NCI-H526 (cell line): ENCODE measurements at regions not wholly inside any gene's neighbourhood (a gene's known extent, or its start where the extent isn't known, plus 50 kb on each side); places are given as distances from the start of the nearest gene placed in this dataset.
A peak's percentile ranks its signal among the peaks of the same experiment; 100 is the strongest.

Experiments
- DNase-seq, 2 experiments: peaks; one replicate each; lab custom pipeline; 2025; lab: John Stamatoyannopoulos, UW

- no peak for DNase-seq
These were observed 54.9 kb downstream of the NKX2-1 start for GRCh38 chr14:36465178-36465577.

GRCh38 chr14:36462890-36463289 is 57.1 kb downstream of the NKX2-1 start:
- DNase-seq, result no peak

GRCh38 chr14:36455241-36455627 is 64.8 kb downstream of the NKX2-1 start:
- DNase-seq, result no peak

GRCh38 chr14:36454599-36455240 is 65.3 kb downstream of the NKX2-1 start:
- DNase-seq, result no peak

- no peak for DNase-seq
These were observed 67.2 kb downstream of the NKX2-1 start for GRCh38 chr14:36452860-36453259.

- DNase-seq, result no peak
These were observed 68.5 kb downstream of the NKX2-1 start for GRCh38 chr14:36451310-36452065.

GRCh38 chr14:36450550-36450949 is 69.5 kb downstream of the NKX2-1 start:
- no peak for DNase-seq

- DNase-seq, result no peak
These were observed 70.1 kb downstream of the NKX2-1 start for GRCh38 chr14:36449903-36450302.

- no peak for DNase-seq
These were observed 76.7 kb downstream of the NKX2-1 start for GRCh38 chr14:36443374-36443773.

- no peak for DNase-seq
These were observed 77.2 kb downstream of the NKX2-1 start for GRCh38 chr14:36442824-36443241.

GRCh38 chr14:36441283-36441682 is 78.7 kb downstream of the NKX2-1 start:
- DNase-seq, result no peak

GRCh38 chr14:36439766-36440165 is 80.3 kb downstream of the NKX2-1 start:
- no peak for DNase-seq

GRCh38 chr14:36438883-36439282 is 81.1 kb downstream of the NKX2-1 start:
- no peak for DNase-seq

GRCh38 chr14:36430662-36431084 is 89.4 kb downstream of the NKX2-1 start:
- no peak for DNase-seq

GRCh38 chr14:36430169-36430568 is 89.9 kb downstream of the NKX2-1 start:
- no peak for DNase-seq

- no peak for DNase-seq
These were observed 90.3 kb downstream of the NKX2-1 start for GRCh38 chr14:36429692-36430091.

GRCh38 chr14:36428350-36428749 is 91.7 kb downstream of the NKX2-1 start:
- DNase-seq, result no peak

- no peak for DNase-seq
These were observed 93.2 kb downstream of the NKX2-1 start for GRCh38 chr14:36426836-36427235.

GRCh38 chr14:36426113-36426512 is 93.9 kb downstream of the NKX2-1 start:
- no peak for DNase-seq

GRCh38 chr14:36424478-36425102 is 95.4 kb downstream of the NKX2-1 start:
- peak; percentile 50 to 70 for DNase-seq

- DNase-seq, result no peak
These were observed 96.6 kb downstream of the NKX2-1 start for GRCh38 chr14:36423430-36423829.

GRCh38 chr14:36420149-36420687 is 99.8 kb upstream of the MBIP start:
- no peak for DNase-seq

- no peak for DNase-seq
These were observed 98.5 kb upstream of the MBIP start for GRCh38 chr14:36418937-36419336.
